Spinal cord (tissue), 9 donors: ENCODE measurements at regions not wholly inside any gene's neighbourhood (a gene's known extent, or its start where the extent isn't known, plus 50 kb on each side); places are given as distances from the start of the nearest gene placed in this dataset.
A peak's percentile ranks its signal among the peaks of the same experiment; 100 is the strongest.
"Not testable (repeated sequence)": the region's sequence is repeated elsewhere in the genome, so short reads cannot be mapped to it uniquely, and the experiment has no call there.

ENCODE experiments used
- DNase-seq, 6 donors: peaks; one replicate each; pipeline versions ENCODE4 v3.0.0 to v3.0.0-alpha.2; 2013 to 2015; ENCODE audit warnings: low spot score in 6 of 6, low read depth in 4 of 6
- H3K27ac ChIP-seq: one replicate; pipeline ENCODE4 v1.5.1; 2013; ENCODE audit warnings: low read depth, low read length, control low read depth
- H3K27me3 ChIP-seq: one replicate; pipeline ENCODE4 v1.6.1; 2013; ENCODE audit warnings: low read length; ENCODE audit not compliant: control insufficient read depth, insufficient read depth
- H3K36me3 ChIP-seq: one replicate; pipeline ENCODE4 v1.6.1; 2013; ENCODE audit warnings: low read length; ENCODE audit not compliant: control insufficient read depth, insufficient read depth
- H3K4me1 ChIP-seq: one replicate; pipeline ENCODE4 v1.6.1; 2013; ENCODE audit warnings: low read length; ENCODE audit not compliant: control insufficient read depth, insufficient read depth
- H3K4me3 ChIP-seq: one replicate; pipeline ENCODE4 v1.5.1; 2013; ENCODE audit warnings: low read depth, low read length, control low read depth
- H3K9me3 ChIP-seq: one replicate; pipeline ENCODE4 v1.6.1; 2013; ENCODE audit warnings: low read length; ENCODE audit not compliant: control insufficient read depth, insufficient read depth
- WGBS: methylation state at CpG from one replicate; pipeline ENCODE4 v1.1.5; 2013; ENCODE audit warnings: missing lambda C conversion rate; ENCODE audit not compliant: insufficient coverage; 5-methylcytosine and 5-hydroxymethylcytosine counted together
- donor health status: healthy.

DNA sequence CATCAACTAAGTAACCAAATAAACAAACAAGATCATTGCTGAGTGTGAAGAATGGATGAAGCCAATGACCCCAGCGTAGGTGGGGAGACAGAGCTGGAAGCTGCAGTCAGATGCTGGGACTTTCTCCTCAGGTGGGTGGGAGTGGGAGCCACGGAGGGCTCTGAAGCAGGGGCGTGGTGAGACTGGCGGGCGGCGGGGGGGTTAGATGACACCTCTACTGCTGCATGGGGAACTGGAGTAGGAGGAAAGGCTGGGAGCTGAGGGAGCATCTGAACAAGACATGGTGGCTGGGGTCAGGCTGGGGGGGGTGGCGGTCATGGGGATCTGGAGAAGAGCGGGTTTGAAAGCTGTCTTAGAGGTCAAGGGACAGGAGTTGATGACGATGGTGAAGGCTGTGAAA lies 193.8 kb downstream of the C9orf50 start:
- Histone ChIP-seq H3K36me3 (no peaks in the 10 kb centered on the region), H3K4me1 (peaks cover 46% of the 10 kb centered on the region), H3K9me3 (no peaks in the 10 kb centered on the region), H3K4me3 (no peak overlapping the region), H3K27ac (no peak overlapping the region), H3K27me3 (no peaks in the 10 kb centered on the region)
- WGBS: 96% methylated on average over 9 of the region's 9 CpGs
- no peak for DNase-seq

- H3K27ac ChIP-seq, H3K4me3 ChIP-seq, H3K9me3 ChIP-seq, H3K27me3 ChIP-seq, H3K36me3 ChIP-seq, DNase-seq: not testable (repeated sequence)
- peaks cover 34% of the 10 kb centered on the region for H3K4me1 ChIP-seq
- 99% methylated on average over 6 of the region's 8 CpGs for WGBS
Observed at GRCh38 chr9:129423755-129424154, 197.1 kb downstream of the C9orf50 start.

DNA sequence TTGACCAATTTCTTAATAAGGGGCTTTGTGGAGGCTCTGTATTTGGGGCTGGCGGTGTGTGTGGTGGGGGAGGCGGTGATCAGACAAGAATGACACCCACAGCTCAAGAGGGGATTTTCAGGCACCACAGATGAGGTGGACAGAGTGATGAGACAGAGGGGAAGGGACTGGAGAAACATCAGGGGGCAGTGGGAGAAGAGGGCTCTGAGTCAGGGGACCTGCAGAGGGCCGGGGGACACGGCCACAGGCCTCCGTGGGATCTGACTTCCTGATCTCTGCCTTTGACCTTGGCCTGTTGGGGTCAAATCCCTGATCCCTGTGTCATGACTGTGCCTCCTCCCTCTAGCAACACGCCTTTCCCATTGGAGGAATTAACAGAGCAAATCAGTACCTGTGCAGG lies 197.7 kb downstream of the C9orf50 start:
- no peaks in the 10 kb centered on the region for H3K9me3 ChIP-seq
- H3K27ac ChIP-seq: no peak overlapping the region
- no peaks in the 10 kb centered on the region for H3K36me3 ChIP-seq
- H3K4me1 ChIP-seq: peaks cover 28% of the 10 kb centered on the region
- no peak for DNase-seq
- no peaks in the 10 kb centered on the region for H3K27me3 ChIP-seq
- H3K4me3 ChIP-seq: no peak overlapping the region
- WGBS: 70% methylated on average over 5 of the region's 6 CpGs

- WGBS: 60% methylated on average over 1 of the region's 12 CpGs
- Histone ChIP-seq H3K4me1 (peaks cover 24% of the 10 kb centered on the region), H3K9me3 (no peaks in the 10 kb centered on the region), H3K27me3 (no peaks in the 10 kb centered on the region), H3K27ac (no peak overlapping the region), H3K36me3 (no peaks in the 10 kb centered on the region), H3K4me3 (no peak overlapping the region)
- DNase-seq: no peak
Observed at GRCh38 chr9:129422843-129423192, 198.1 kb downstream of the C9orf50 start.

DNA sequence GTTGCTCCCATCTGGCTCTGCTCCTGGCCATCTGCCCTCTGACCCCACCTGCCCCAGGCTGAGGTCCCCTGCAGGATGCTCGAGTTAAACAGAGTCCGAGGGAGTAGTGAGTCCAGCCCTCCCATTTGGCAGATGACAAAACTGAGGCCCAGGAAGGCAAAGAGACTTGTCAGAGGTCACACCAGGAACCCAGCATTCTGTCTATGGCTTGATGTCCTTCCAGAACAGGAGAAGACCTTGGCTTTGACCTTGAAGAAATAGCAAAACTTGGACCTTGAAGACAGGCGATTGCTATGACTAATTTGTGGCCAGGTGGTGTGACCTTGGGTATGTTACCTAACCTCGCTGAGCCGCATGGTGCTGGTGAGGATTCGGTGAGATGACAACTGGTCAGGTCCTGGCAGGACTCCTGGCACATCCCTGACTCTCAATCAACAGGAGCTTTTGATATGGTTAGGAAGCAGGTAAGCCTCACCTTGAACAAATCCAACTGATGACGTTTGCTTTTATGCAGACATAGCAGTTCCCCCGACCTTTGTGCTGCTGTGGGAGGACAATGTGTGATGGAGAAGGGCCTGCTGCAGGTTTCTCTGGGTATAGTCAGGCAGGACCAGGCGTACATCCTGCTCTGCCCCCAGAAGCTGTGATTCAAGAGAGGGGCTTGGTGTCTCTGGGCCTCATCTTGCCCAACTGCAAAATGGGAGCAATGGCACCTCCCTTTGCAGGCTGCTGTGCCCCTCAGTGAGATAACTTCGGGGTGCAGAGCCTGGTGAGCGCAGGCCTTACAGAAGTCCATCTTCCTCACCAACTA lies 198.7 kb downstream of the C9orf50 start:
- no peaks in the 10 kb centered on the region for H3K36me3 ChIP-seq
- H3K27me3 ChIP-seq: no peaks in the 10 kb centered on the region
- H3K27ac ChIP-seq: no peak overlapping the region
- 90% methylated on average over 8 of the region's 11 CpGs for WGBS
- no peak overlapping the region for H3K4me3 ChIP-seq
- peaks cover 21% of the 10 kb centered on the region for H3K4me1 ChIP-seq
- no peaks in the 10 kb centered on the region for H3K9me3 ChIP-seq
- no peak for DNase-seq

- no peak overlapping the region for H3K4me3 ChIP-seq
- no peaks in the 10 kb centered on the region for H3K27me3 ChIP-seq
- H3K27ac ChIP-seq: no peak overlapping the region
- H3K4me1 ChIP-seq: peaks cover 27% of the 10 kb centered on the region
- WGBS: 46% methylated on average over 21 of the region's 29 CpGs
- peak in 1 of 6 donors; percentile 79 for DNase-seq
- H3K9me3 ChIP-seq: no peaks in the 10 kb centered on the region
- H3K36me3 ChIP-seq: no peaks in the 10 kb centered on the region
Observed at GRCh38 chr9:129421371-129421770, 199.5 kb downstream of the C9orf50 start.

- Histone ChIP-seq H3K27me3 (no peaks in the 10 kb centered on the region), H3K36me3 (no peaks in the 10 kb centered on the region), H3K4me3 (no peak overlapping the region), H3K4me1 (peaks cover 33% of the 10 kb centered on the region), H3K9me3 (no peaks in the 10 kb centered on the region), H3K27ac (no peak overlapping the region)
- no peak for DNase-seq
- 88% methylated on average over 8 of the region's 10 CpGs for WGBS
Observed at GRCh38 chr9:129420721-129421120, 200.2 kb downstream of the C9orf50 start.

DNA sequence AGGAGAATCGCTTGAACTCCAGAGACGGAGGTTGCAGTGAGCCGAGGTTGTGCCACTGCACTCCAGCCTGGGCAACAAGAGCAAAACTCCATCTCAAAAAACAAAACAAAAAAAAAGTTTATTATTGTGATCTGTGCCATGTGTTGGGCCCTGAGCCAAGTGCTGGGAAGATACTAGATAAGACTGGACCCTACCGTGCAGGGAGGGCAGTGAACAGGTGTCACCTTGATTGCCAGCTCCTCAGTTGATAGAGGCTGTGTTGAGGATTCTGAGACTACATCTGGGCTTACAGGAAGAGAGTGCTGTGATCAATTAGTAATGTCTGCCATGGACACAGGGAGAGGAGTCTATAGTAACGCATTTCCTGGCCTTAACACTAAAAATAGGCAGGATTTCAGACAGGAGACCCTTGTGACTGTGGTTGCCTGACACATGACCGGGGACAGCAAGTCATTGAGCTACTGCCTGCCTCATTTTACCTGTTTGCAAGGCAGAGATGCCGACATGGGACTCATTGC lies 201.5 kb downstream of the C9orf50 start:
- no peak for DNase-seq
- Histone ChIP-seq H3K4me1 (peaks cover 45% of the 10 kb centered on the region), H3K27ac (no peak overlapping the region), H3K27me3 (no peaks in the 10 kb centered on the region), H3K36me3 (no peaks in the 10 kb centered on the region), H3K9me3 (no peaks in the 10 kb centered on the region), H3K4me3 (no peak overlapping the region)
- 88% methylated on average over 4 of the region's 7 CpGs for WGBS

GRCh38 chr9:129418451-129418850 lies 202.4 kb downstream of the C9orf50 start:
- Histone ChIP-seq H3K36me3 (no peaks in the 10 kb centered on the region), H3K4me3 (no peak overlapping the region), H3K27ac (no peak overlapping the region), H3K27me3 (no peaks in the 10 kb centered on the region), H3K9me3 (no peaks in the 10 kb centered on the region), H3K4me1 (peaks cover 53% of the 10 kb centered on the region)
- WGBS: 84% methylated on average over 3 of the region's 4 CpGs
- no peak for DNase-seq

DNA sequence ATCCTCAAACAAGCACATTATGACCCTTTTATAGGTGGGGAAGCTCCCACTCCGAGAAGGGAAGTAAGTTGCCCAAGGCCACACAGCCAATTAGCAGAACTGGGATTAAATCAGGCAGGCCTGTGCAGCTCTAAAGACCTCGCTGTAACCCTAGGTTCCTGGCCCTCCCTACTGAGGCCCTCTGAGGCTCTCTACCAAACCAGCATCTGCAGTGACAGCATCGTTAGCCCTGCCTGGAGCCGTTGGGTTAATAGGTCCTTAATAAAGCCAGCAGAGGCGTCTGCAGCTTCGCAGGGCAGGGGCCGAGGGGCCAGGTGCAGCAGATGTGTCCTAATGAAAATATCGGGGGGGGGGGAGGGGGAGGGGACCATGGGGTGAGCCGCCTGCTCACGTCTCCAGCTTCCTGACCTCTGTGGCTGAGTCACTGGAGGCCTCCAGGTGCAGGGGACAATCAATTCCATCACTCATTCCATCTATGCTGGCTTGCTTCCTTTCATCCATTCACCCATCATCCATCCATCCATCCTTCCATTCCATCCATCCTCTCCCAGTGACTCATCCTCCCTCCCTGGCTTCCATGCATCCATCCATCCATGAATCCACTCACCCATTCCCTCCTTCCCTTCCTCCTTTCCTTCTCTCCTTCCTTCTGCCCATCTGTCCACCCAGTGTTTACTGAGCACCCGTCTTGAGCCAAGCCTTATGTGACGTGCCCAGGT lies 203.9 kb downstream of the C9orf50 start:
- 65% methylated on average over 4 of the region's 12 CpGs for WGBS
- H3K4me1 ChIP-seq: peaks cover 51% of the 10 kb centered on the region

More for the DNA sequence above, 203.9 kb downstream of the C9orf50 start:
- no peak overlapping the region for H3K27ac ChIP-seq
- DNase-seq: peak in 1 of 6 donors; percentile 21
- no peaks in the 10 kb centered on the region for H3K27me3 ChIP-seq
- no peaks in the 10 kb centered on the region for H3K9me3 ChIP-seq
- H3K36me3 ChIP-seq: no peaks in the 10 kb centered on the region
- H3K4me3 ChIP-seq: no peak overlapping the region
